GM10248 (cell line): ENCODE measurements at regions not wholly inside any gene's neighbourhood (a gene's known extent, or its start where the extent isn't known, plus 50 kb on each side); places are given as distances from the start of the nearest gene placed in this dataset.

Experiments used
- CTCF ChIA-PET: fragments of 300-600 bp; sonication (Branson Sonifier 250); formaldehyde crosslinking; extraction: SDS; loops from one replicate; lab custom pipeline; 2021; ENCODE audit warnings: antibody characterized with exemption; lab: Yijun Ruan, JAX
- POLR2A ChIA-PET: fragments of 350-650 bp; sonication (Branson Sonifier 250); formaldehyde crosslinking; extraction: SDS; loops from one replicate; lab custom pipeline; 2020; ENCODE audit warnings: antibody characterized with exemption; lab: Yijun Ruan, JAX
- DNase-seq: peaks from one replicate; pipeline ENCODE4 v3.0.0; 2012; ENCODE audit errors: extremely low spot score
- CTCF ChIP-seq: IDR thresholded peaks from 2 replicates; pipeline ENCODE4 v1.5.1; 2012; ENCODE audit warnings: mild to moderate bottlenecking, low read depth; ENCODE audit errors: extremely low read depth, missing control alignments, control extremely low read depth

GRCh38 chr6:144888621-144889020 lies 603.5 kb downstream of the UTRN start:
- no peak for TF ChIP-seq CTCF
- ChIA-PET CTCF (no interaction called here), POLR2A (no interaction called here)
- DNase-seq: no peak

- no peak for TF ChIP-seq CTCF
- ChIA-PET CTCF (interaction anchor here (1.2 kb wide), 1 partner anchor 11 kb away, joined by 4 read pairs; no protein-coding TSS in a partner anchor), POLR2A (no interaction called here)
- no peak for DNase-seq
Measured at GRCh38 chr6:144893680-144894151, 608.6 kb downstream of the UTRN start.

- ChIA-PET CTCF (interaction anchor here (1.2 kb wide), 1 partner anchor 10 kb away, joined by 4 read pairs; no protein-coding TSS in a partner anchor), POLR2A (no interaction called here)
- TF ChIP-seq CTCF: no peak
- DNase-seq: no peak
Measured at GRCh38 chr6:144894240-144894639, 609.1 kb downstream of the UTRN start.

GRCh38 chr6:144895313-144896278 lies 610.5 kb downstream of the UTRN start:
- ChIA-PET CTCF (interaction anchor here (1.2 to 1.3 kb wide), 3 partner anchors 9 to 11 kb away, joined by 3 to 4 read pairs (median 3); no protein-coding TSS in a partner anchor), POLR2A (no interaction called here)
- DNase-seq: no peak
- no peak for TF ChIP-seq CTCF

- POLR2A ChIA-PET: no interaction called here
- no peak for TF ChIP-seq CTCF
- CTCF ChIA-PET: interaction anchor here (1.2 kb wide), 1 partner anchor 10 kb away, joined by 3 read pairs; no protein-coding TSS in a partner anchor
- no peak for DNase-seq
Measured at GRCh38 chr6:144896289-144896688, 611.2 kb downstream of the UTRN start.

- ChIA-PET POLR2A (no interaction called here), CTCF (interaction anchor here (1.2 kb wide), 1 partner anchor 10 kb away, joined by 3 read pairs; no protein-coding TSS in a partner anchor)
- TF ChIP-seq CTCF: no peak
- no peak for DNase-seq
Measured at GRCh38 chr6:144896871-144897270, 611.7 kb downstream of the UTRN start.
